Spleen (tissue), 11 donors: ENCODE measurements at regions not wholly inside any gene's neighbourhood (a gene's known extent, or its start where the extent isn't known, plus 50 kb on each side); places are given as distances from the start of the nearest gene placed in this dataset.

Source experiments
- DNase-seq: peaks from one replicate; pipeline ENCODE4 v3.0.0-alpha.2; 2020
- H3K27ac ChIP-seq, 8 donors: fragments of 200-600 bp; sonication (generic) in 7 of 8; 1 replicate in 4 of 8; 2 replicates in 4 of 8; pipeline versions ENCODE4 v1.5.0 to v1.8.0; 2016 to 2021; ENCODE audit warnings: inconsistent platforms in 4 of 8, mild to moderate bottlenecking in 4 of 8, moderate library complexity in 1 of 8
- H3K27me3 ChIP-seq, 7 donors: fragments of 200-600 bp; sonication (generic) in 6 of 7; replicated peaks in 1 of 7; 1 replicate in 4 of 7; 2 replicates in 3 of 7; pipeline versions ENCODE4 v1.5.0 to v1.8.0; 2016 to 2021; ENCODE audit warnings: inconsistent platforms in 3 of 7, mild to moderate bottlenecking in 1 of 7
- H3K36me3 ChIP-seq, 6 donors: fragments of 200-600 bp; sonication (generic) in 5 of 6; 1 replicate in 4 of 6; 2 replicates in 2 of 6; pipeline versions ENCODE4 v1.5.0 to v1.8.0; 2016 to 2021; ENCODE audit warnings: inconsistent platforms in 2 of 6
- H3K4me1 ChIP-seq, 6 donors: fragments of 200-600 bp; sonication (generic) in 5 of 6; 1 replicate in 3 of 6; 2 replicates in 3 of 6; pipeline versions ENCODE4 v1.5.0 to v1.8.0; 2016 to 2021; ENCODE audit warnings: inconsistent platforms in 3 of 6
- H3K4me3 ChIP-seq, 8 donors: fragments of 200-600 bp; sonication (generic) in 7 of 8; 1 replicate in 4 of 8; 2 replicates in 4 of 8; pipeline versions ENCODE4 v1.5.0 to v1.8.0; 2016 to 2021; ENCODE audit warnings: inconsistent platforms in 4 of 8, mild to moderate bottlenecking in 4 of 8, moderate library complexity in 2 of 8
- H3K9me3 ChIP-seq, 8 donors: fragments of 200-600 bp; sonication (generic) in 7 of 8; 1 replicate in 4 of 8; 2 replicates in 4 of 8; pipeline versions ENCODE4 v1.5.0 to v1.8.0; 2016 to 2021; ENCODE audit warnings: inconsistent platforms in 4 of 8
- CTCF ChIP-seq, 11 experiments: fragments of 200-600 bp in 7 of 11; fragments of 450-650 bp in 4 of 11; sonication (generic) in 4 of 11; IDR thresholded peaks in 8 of 11; conservative IDR thresholded peaks in 3 of 11; 1 replicate in 7 of 11; 2 replicates in 4 of 11; pipeline versions ENCODE4 v1.4.0 to v1.8.0; 2016 to 2021; ENCODE audit warnings: antibody characterized with exemption in 11 of 11, inconsistent platforms in 4 of 11, mild to moderate bottlenecking in 1 of 11
- POLR2A ChIP-seq, 3 donors: fragments of 450-650 bp; IDR thresholded peaks; one replicate each; pipeline ENCODE4 v1.5.1; 2017; ENCODE audit warnings: antibody characterized with exemption in 3 of 3, mild to moderate bottlenecking in 1 of 3
- POLR2AphosphoS5 ChIP-seq, 3 donors: sonication (generic); formaldehyde crosslinking; IDR thresholded peaks; one replicate each; pipeline ENCODE4 v1.5.1; 2017; ENCODE audit warnings: antibody characterized with exemption in 3 of 3
- WGBS, 5 donors: extraction: QIAGEN DNeasy Blood & Tissue Kit in 3 of 5; methylation state at CpG; one replicate each; pipeline versions ENCODE4 v1.1.5 to v1.1.7; 2013 to 2018; 5-methylcytosine and 5-hydroxymethylcytosine counted together
- intact Hi-C: fragments of 100-400 bp; cut with DNase I; formaldehyde crosslinking; loops from one replicate; pipeline ENCODE4 v1.15.0; 2023; ENCODE audit warnings: low total_unique reads
- donor health status: healthy with polysubstance abuse.
- donor health status: DM: no; HTN: no; CAD: no; lungs with moderate emphysema.
- donor health status: DM: no; HTN: no; CAD: no.
- donor health status: Bipolar disorder and iron deficiency.
- donor health status: healthy.
- donor health status: DM: no; HTN: no; CAD: no.
- donor health status: DM: yes; HTN: yes; CAD: no.

GRCh38 chr6:29227235-29227634 is 56.5 kb downstream of the OR2J2 start:
- peaks cover 0 to 37% (median 0%) of the 10 kb centered on the region in 7 donors for H3K27me3 ChIP-seq
- 78 to 88% (median 81%) methylated on average over 5 of the region's 5 CpGs for WGBS, 5 donors
- TF ChIP-seq POLR2AphosphoS5 (IDR thresholded peaks at IDR 0.05) (no peak), CTCF (IDR thresholded peaks at IDR 0.05 in 8 of 11, conservative IDR thresholded peaks at IDR 0.05 in 3 of 11) (no peak), POLR2A (IDR thresholded peaks at IDR 0.05) (no peak)
- intact Hi-C loops, result no loop called here
- H3K4me3 ChIP-seq, result no peak overlapping the region
- no peak for DNase-seq
- no peaks in the 10 kb centered on the region for H3K9me3 ChIP-seq
- H3K4me1 ChIP-seq, result no peaks in the 10 kb centered on the region
- H3K27ac ChIP-seq, result no peak overlapping the region
- H3K36me3 ChIP-seq, result no peaks in the 10 kb centered on the region

- no peak for DNase-seq
- Histone ChIP-seq H3K9me3 (no peaks in the 10 kb centered on the region), H3K4me3 (no peak overlapping the region), H3K27me3 (peaks cover 0 to 23% (median 0%) of the 10 kb centered on the region in 7 donors), H3K36me3 (no peaks in the 10 kb centered on the region), H3K27ac (no peak overlapping the region), H3K4me1 (no peaks in the 10 kb centered on the region)
- intact Hi-C loops, result no loop called here
- TF ChIP-seq CTCF (IDR thresholded peaks at IDR 0.05 in 8 of 11, conservative IDR thresholded peaks at IDR 0.05 in 3 of 11) (no peak), POLR2A (IDR thresholded peaks at IDR 0.05) (no peak), POLR2AphosphoS5 (IDR thresholded peaks at IDR 0.05) (no peak)
- WGBS, 5 donors, result 84 to 95% (median 88%) methylated on average over 2 of the region's 2 CpGs
Measured at GRCh38 chr6:29230666-29231065, 60.0 kb downstream of the OR2J2 start.

GRCh38 chr6:29232725-29233124 is 62.0 kb downstream of the OR2J2 start:
- WGBS, 5 donors, result 63 to 71% (median 68%) methylated on average over 3 of the region's 3 CpGs
- intact Hi-C loops, result no loop called here
- Histone ChIP-seq H3K27me3 (peaks cover 0 to 19% (median 0%) of the 10 kb centered on the region in 7 donors), H3K4me3 (no peak overlapping the region), H3K9me3 (no peaks in the 10 kb centered on the region), H3K36me3 (no peaks in the 10 kb centered on the region), H3K27ac (no peak overlapping the region), H3K4me1 (no peaks in the 10 kb centered on the region)
- no peak for DNase-seq
- TF ChIP-seq POLR2AphosphoS5 (IDR thresholded peaks at IDR 0.05) (no peak), POLR2A (IDR thresholded peaks at IDR 0.05) (no peak), CTCF (IDR thresholded peaks at IDR 0.05 in 8 of 11, conservative IDR thresholded peaks at IDR 0.05 in 3 of 11) (no peak)

- 49 to 57% (median 55%) methylated on average over 5 of the region's 5 CpGs for WGBS, 5 donors
- Histone ChIP-seq H3K27ac (no peak overlapping the region), H3K4me1 (no peaks in the 10 kb centered on the region), H3K4me3 (no peak overlapping the region), H3K9me3 (peaks cover 0 to 4% (median 0%) of the 10 kb centered on the region in 8 donors), H3K27me3 (peaks cover 0 to 10% (median 0%) of the 10 kb centered on the region in 7 donors), H3K36me3 (no peaks in the 10 kb centered on the region)
- intact Hi-C loops, result no loop called here
- TF ChIP-seq POLR2A (IDR thresholded peaks at IDR 0.05) (no peak), POLR2AphosphoS5 (IDR thresholded peaks at IDR 0.05) (no peak), CTCF (IDR thresholded peaks at IDR 0.05 in 8 of 11, conservative IDR thresholded peaks at IDR 0.05 in 3 of 11) (no peak)
- DNase-seq, result no peak
Measured at GRCh38 chr6:29236060-29236459, 65.4 kb downstream of the OR2J2 start.
